ENCODE measurements at regions not wholly inside any gene's neighbourhood (a gene's known extent, or its start where the extent isn't known, plus 50 kb on each side); places are given as distances from the start of the nearest gene placed in this dataset.

GRCh38 chr6:170164271-170164900, 126.5 kb downstream of the DLL1 start:
- no peak overlapping the region for H3K56ac ChIP-seq (replicated peaks; ENCODE audit: insufficient read length, low read depth, low read length)

More at GRCh38 chr6:170164271-170164900, 126.5 kb downstream of the DLL1 start:
- H2BK12ac ChIP-seq (ENCODE audit: low read depth, low read length) = no peak overlapping the region
- H2BK15ac ChIP-seq (ENCODE audit: low read length) = no peak overlapping the region
- H3K23ac ChIP-seq (ENCODE audit: insufficient read length) = no peak overlapping the region
- peaks cover 0 to 2% of the 10 kb centered on the region in 2 experiments for H4K20me1 ChIP-seq (replicated peaks in 1 of 2; ENCODE audit: control insufficient read depth in 1 of 2, insufficient read depth in 2 of 2, low read length in 2 of 2)
- no peak overlapping the region for H2BK20ac ChIP-seq (ENCODE audit: low read length)
- H2AFZ ChIP-seq (ENCODE audit: low read length) = no peak overlapping the region
- DNase-seq (ENCODE audit: low read depth in 1 of 2, low spot score in 2 of 2) (no peak), FAIRE-seq (no peak)
- H3K14ac ChIP-seq (ENCODE audit: insufficient read length) = peak overlapping the region; percentile 97
- POLR2A ChIA-PET (ENCODE audit: partially characterized antibody) = no interaction called here
- H3K4me1 ChIP-seq (replicated peaks in 1 of 4; ENCODE audit: control insufficient read depth in 3 of 4, insufficient read depth in 4 of 4, low read length in 3 of 4) = no peaks in the 10 kb centered on the region
- no peak overlapping the region for H3K4me3 ChIP-seq (ENCODE audit: extremely low read depth in 1 of 4, insufficient read depth in 2 of 4, low read depth in 3 of 4, low read length in 4 of 4)
- H3K79me1 ChIP-seq (ENCODE audit: low read depth, low read length) = no peaks in the 10 kb centered on the region
- no peak overlapping the region; the same call in 1 of the 2 replicates for H4K8ac ChIP-seq (ENCODE audit: extremely low read depth, insufficient read depth, low read length)
- H2AK5ac ChIP-seq (ENCODE audit: low read depth, low read length) = peak overlapping the region; percentile 90; the same call in 1 of the 2 replicates
- H2BK5ac ChIP-seq (ENCODE audit: low read depth, low read length) = no peak overlapping the region
- H3K23me2 ChIP-seq (ENCODE audit: low read depth, low read length) = no peaks in the 10 kb centered on the region
- WGBS, 2 experiments (ENCODE audit: extremely low coverage in 1 of 2, insufficient coverage in 1 of 2, insufficient read length in 1 of 2, insufficient replicate concordance in 2 of 2, low coverage in 1 of 2, low lambda C conversion rate in 2 of 2, missing lambda C conversion rate in 1 of 2) = 89% methylated on average over 21 of the region's 21 CpGs; no CpG with 5 or more reads in 1 of the 2 experiments
- no peak overlapping the region for H3K27ac ChIP-seq (ENCODE audit: low read depth, low read length)
- no peak overlapping the region for H3K4ac ChIP-seq (replicated peaks; ENCODE audit: insufficient read length, low read depth, low read length)
- H3K18ac ChIP-seq (ENCODE audit: extremely low read depth, low read length) = no peak overlapping the region
- CTCF ChIA-PET (ENCODE audit: partially characterized antibody) = interaction anchor here (0.7 to 0.8 kb wide), 2 partner anchors 13 to 365 kb away, joined by 3 read pairs; no protein-coding TSS in a partner anchor
- no peak overlapping the region for H2BK120ac ChIP-seq (replicated peaks; ENCODE audit: low read depth, low read length)
- H4K5ac ChIP-seq (ENCODE audit: insufficient read length, low read depth, low read length) = no peak overlapping the region
- no peak overlapping the region for H3K9ac ChIP-seq (replicated peaks in 1 of 4; ENCODE audit: extremely low read depth in 1 of 4, low read depth in 3 of 4, low read length in 3 of 4)
- H3K4me2 ChIP-seq (ENCODE audit: insufficient read depth in 1 of 2, low read depth in 2 of 2, low read length in 2 of 2) = no peak overlapping the region
- no peaks in the 10 kb centered on the region for H3K79me2 ChIP-seq (ENCODE audit: control insufficient read depth in 1 of 2, insufficient read depth in 2 of 2, low read length in 2 of 2)
- H3K27me3 ChIP-seq (replicated peaks in 1 of 4; ENCODE audit: control insufficient read depth in 3 of 4, extremely low read depth in 1 of 4, insufficient read depth in 3 of 4, low read length in 3 of 4) = no peaks in the 10 kb centered on the region; a peak in 1 of 7 replicates
- peaks cover 4 to 14% of the 10 kb centered on the region in 2 experiments; a peak in 2 of 4 replicates for H3K9me3 ChIP-seq (ENCODE audit: insufficient read depth in 2 of 2, low read depth in 1 of 2, low read length in 1 of 2)
- H3K36me3 ChIP-seq (ENCODE audit: control insufficient read depth in 2 of 4, insufficient read depth in 4 of 4, low read length in 3 of 4) = no peaks in the 10 kb centered on the region
- TF ChIP-seq GABPA (IDR thresholded peaks at IDR 0.05; ENCODE audit: borderline replicate concordance, insufficient read depth, low read length) (no peak), CTBP2 (IDR thresholded peaks at IDR 0.05; ENCODE audit: borderline replicate concordance, insufficient read depth, insufficient read length, low read length) (no peak), ASH2L (IDR thresholded peaks at IDR 0.05; ENCODE audit: low read length) (no peak), BACH1 (IDR thresholded peaks at IDR 0.05; ENCODE audit: low read length) (no peak), RFX5 (IDR thresholded peaks at IDR 0.05; ENCODE audit: borderline replicate concordance, low read depth, low read length) (no peak), E2F6 (IDR thresholded peaks at IDR 0.05) (no peak)
- H4K91ac ChIP-seq (replicated peaks; ENCODE audit: insufficient read length, low read length) = peak overlapping the region; percentile 30

Measured in H1 (cell line).